Lung (tissue), 11 donors: ENCODE measurements at regions not wholly inside any gene's neighbourhood (a gene's known extent, or its start where the extent isn't known, plus 50 kb on each side); places are given as distances from the start of the nearest gene placed in this dataset.

ENCODE experiments used
- ATAC-seq: fragments of 200-7000 bp; cut with Tn5 transposase; one replicate; pipeline ENCODE4 v1.9.1; 2020; ENCODE audit warnings: moderate number of reproducible peaks; ENCODE audit not compliant: insufficient read depth, low FRiP score
- DNase-seq, 3 donors: peaks; one replicate each; pipeline ENCODE4 v3.0.0-alpha.2; 2013 to 2017
- H3K27ac ChIP-seq, 2 donors: one replicate each; pipeline ENCODE4 v1.5.1; 2013; ENCODE audit warnings: mild to moderate bottlenecking in 2 of 2, moderate library complexity in 2 of 2, control low read depth in 1 of 2, inconsistent platforms in 1 of 2, low read depth in 1 of 2, low read length in 1 of 2
- H3K27me3 ChIP-seq, 3 donors: one replicate each; pipeline ENCODE4 v1.5.1; 2013; ENCODE audit warnings: low read length in 2 of 3; ENCODE audit not compliant: control insufficient read depth in 3 of 3, insufficient read depth in 3 of 3
- H3K36me3 ChIP-seq, 4 donors: one replicate each; pipeline ENCODE4 v1.5.1; 2013; ENCODE audit warnings: low read length in 4 of 4, mild to moderate bottlenecking in 1 of 4, moderate library complexity in 1 of 4; ENCODE audit not compliant: control insufficient read depth in 4 of 4, insufficient read depth in 4 of 4
- H3K4me1 ChIP-seq, 5 donors: one replicate each; pipeline ENCODE4 v1.5.1; 2013; ENCODE audit warnings: low read length in 5 of 5, mild to moderate bottlenecking in 2 of 5, moderate library complexity in 1 of 5; ENCODE audit not compliant: control insufficient read depth in 5 of 5, insufficient read depth in 5 of 5
- H3K4me3 ChIP-seq: one replicate; pipeline ENCODE4 v1.5.1; 2013; ENCODE audit warnings: mild to moderate bottlenecking, control low read depth, moderate library complexity
- H3K9ac ChIP-seq, 2 donors: one replicate each; pipeline ENCODE4 v1.5.1; 2013; ENCODE audit warnings: low read length in 2 of 2, control low read depth in 1 of 2; ENCODE audit not compliant: insufficient read depth in 1 of 2
- H3K9me3 ChIP-seq, 4 donors: one replicate each; pipeline ENCODE4 v1.5.1; 2013; ENCODE audit warnings: low read length in 3 of 4, mild to moderate bottlenecking in 1 of 4, moderate library complexity in 1 of 4; ENCODE audit not compliant: control insufficient read depth in 4 of 4, insufficient read depth in 3 of 4
- WGBS, 2 donors: extraction: QIAGEN DNeasy Blood & Tissue Kit; methylation state at CpG; one replicate each; pipeline ENCODE4 v1.1.7; 2013; 5-methylcytosine and 5-hydroxymethylcytosine counted together
- TF ChIP-seq, protein P1 (sequence below): IDR thresholded peaks from 2 replicates; pipeline ENCODE4 v1.5.1; 2012; ENCODE audit warnings: mild to moderate bottlenecking; ENCODE audit errors: control extremely low read depth, extremely low read depth
- donor health status: control.
- donor health status: control.
- donor health status: Bipolar disorder and iron deficiency.
- donor health status: healthy.
- donor health status: DM: yes; HTN: yes; CAD: no.

DNA sequence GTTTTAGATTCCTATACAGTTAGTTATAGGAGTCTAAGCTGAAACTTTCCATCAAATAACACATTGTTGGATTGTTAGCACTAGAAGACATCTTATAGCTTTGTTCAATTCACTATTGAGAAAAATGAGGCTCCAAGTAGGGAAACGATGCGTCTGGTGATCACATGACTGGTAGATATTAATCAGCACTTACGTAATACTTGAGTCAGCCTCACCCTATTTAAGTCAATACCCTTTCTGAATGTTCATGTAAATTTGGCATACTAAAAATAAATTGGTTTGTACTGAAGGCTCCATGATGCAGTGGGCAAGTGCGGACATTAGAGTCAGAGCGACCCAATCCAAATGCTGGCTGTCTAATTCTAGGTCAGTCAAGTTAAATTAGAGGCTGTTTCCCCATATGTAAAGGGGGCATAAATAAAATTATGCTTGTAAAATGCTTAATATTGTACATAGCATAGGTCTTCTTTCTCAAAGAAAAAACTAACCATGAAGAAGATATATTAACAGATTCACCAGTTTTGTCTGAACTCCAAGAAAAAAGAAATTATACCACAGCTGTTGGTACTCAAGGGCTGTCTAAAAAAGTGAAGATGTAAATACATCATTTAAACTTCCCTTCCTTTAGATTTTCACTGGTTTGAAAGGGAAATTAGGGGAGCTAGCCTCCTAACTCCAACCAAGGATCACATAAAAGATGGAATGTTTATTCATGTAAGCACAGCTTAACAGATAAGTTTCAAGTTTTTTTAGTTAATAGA is 406.6 kb upstream of the TLE4 start:
- H3K4me1 ChIP-seq, result peaks cover 0 to 8% (median 0%) of the 10 kb centered on the region in 5 donors
- H3K27me3 ChIP-seq, result peaks cover 0 to 16% (median 4%) of the 10 kb centered on the region in 3 donors
- no peak for ATAC-seq
- H3K4me3 ChIP-seq, result no peak overlapping the region
- H3K27ac ChIP-seq, result no peak overlapping the region
- no peaks in the 10 kb centered on the region for H3K36me3 ChIP-seq
- H3K9ac ChIP-seq, result no peak overlapping the region
- WGBS, 2 donors, result 55 to 65% methylated on average over 5 of the region's 5 CpGs
- TF ChIP-seq, protein P1, sequence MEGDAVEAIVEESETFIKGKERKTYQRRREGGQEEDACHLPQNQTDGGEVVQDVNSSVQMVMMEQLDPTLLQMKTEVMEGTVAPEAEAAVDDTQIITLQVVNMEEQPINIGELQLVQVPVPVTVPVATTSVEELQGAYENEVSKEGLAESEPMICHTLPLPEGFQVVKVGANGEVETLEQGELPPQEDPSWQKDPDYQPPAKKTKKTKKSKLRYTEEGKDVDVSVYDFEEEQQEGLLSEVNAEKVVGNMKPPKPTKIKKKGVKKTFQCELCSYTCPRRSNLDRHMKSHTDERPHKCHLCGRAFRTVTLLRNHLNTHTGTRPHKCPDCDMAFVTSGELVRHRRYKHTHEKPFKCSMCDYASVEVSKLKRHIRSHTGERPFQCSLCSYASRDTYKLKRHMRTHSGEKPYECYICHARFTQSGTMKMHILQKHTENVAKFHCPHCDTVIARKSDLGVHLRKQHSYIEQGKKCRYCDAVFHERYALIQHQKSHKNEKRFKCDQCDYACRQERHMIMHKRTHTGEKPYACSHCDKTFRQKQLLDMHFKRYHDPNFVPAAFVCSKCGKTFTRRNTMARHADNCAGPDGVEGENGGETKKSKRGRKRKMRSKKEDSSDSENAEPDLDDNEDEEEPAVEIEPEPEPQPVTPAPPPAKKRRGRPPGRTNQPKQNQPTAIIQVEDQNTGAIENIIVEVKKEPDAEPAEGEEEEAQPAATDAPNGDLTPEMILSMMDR, result no peak
- DNase-seq, result peak in 1 of 3 donors; percentile 31
- no peaks in the 10 kb centered on the region for H3K9me3 ChIP-seq

GRCh38 chr9:79166005-79166404 is 405.8 kb upstream of the TLE4 start:
- H3K9ac ChIP-seq, result no peak overlapping the region
- ATAC-seq (no peak), DNase-seq (no peak)
- peaks cover 0 to 8% (median 0%) of the 10 kb centered on the region in 5 donors for H3K4me1 ChIP-seq
- H3K4me3 ChIP-seq, result no peak overlapping the region
- H3K27ac ChIP-seq, result no peak overlapping the region
- no peaks in the 10 kb centered on the region for H3K36me3 ChIP-seq
- peaks cover 0 to 16% (median 4%) of the 10 kb centered on the region in 3 donors for H3K27me3 ChIP-seq
- TF ChIP-seq, protein P1, result no peak
- WGBS, 2 donors, result 25 to 42% methylated on average over 3 of the region's 3 CpGs
- no peaks in the 10 kb centered on the region for H3K9me3 ChIP-seq

- Histone ChIP-seq H3K9me3 (no peaks in the 10 kb centered on the region), H3K27me3 (peaks cover 0 to 16% (median 5%) of the 10 kb centered on the region in 3 donors), H3K4me1 (peaks cover 0 to 6% (median 1%) of the 10 kb centered on the region in 5 donors), H3K9ac (no peak overlapping the region), H3K27ac (no peak overlapping the region), H3K4me3 (no peak overlapping the region), H3K36me3 (no peaks in the 10 kb centered on the region)
- ATAC-seq (no peak), DNase-seq (no peak)
- 96 to 100% methylated on average over 1 of the region's 1 CpG for WGBS, 2 donors
- TF ChIP-seq, protein P1, result no peak
These were observed 401.1 kb upstream of the TLE4 start for GRCh38 chr9:79170643-79171042.
